ENCODE measurements at regions not wholly inside any gene's neighbourhood (a gene's known extent, or its start where the extent isn't known, plus 50 kb on each side); places are given as distances from the start of the nearest gene placed in this dataset.

- DNase-seq (ENCODE audit: low read depth), result no peak
- no peak for TF ChIP-seq CTCF (IDR thresholded peaks at IDR 0.05; ENCODE audit: control insufficient read depth, insufficient read depth, low read depth, low read length, missing control alignments)
- no peak overlapping the region for H3K4me3 ChIP-seq (ENCODE audit: control insufficient read depth, low read depth, low read length)
Observed at GRCh38 chr2:81073412-81073811, 768.9 kb upstream of the LRRTM1 start.

- no peak overlapping the region for H3K4me3 ChIP-seq (ENCODE audit: control insufficient read depth, low read depth, low read length)
- no peak for TF ChIP-seq CTCF (IDR thresholded peaks at IDR 0.05; ENCODE audit: control insufficient read depth, insufficient read depth, low read depth, low read length, missing control alignments)
- DNase-seq (ENCODE audit: low read depth), result no peak
Observed at GRCh38 chr2:81068144-81068543, 763.6 kb upstream of the LRRTM1 start.

GRCh38 chr2:81061016-81061415 is 756.5 kb upstream of the LRRTM1 start:
- no peak for TF ChIP-seq CTCF (IDR thresholded peaks at IDR 0.05; ENCODE audit: control insufficient read depth, insufficient read depth, low read depth, low read length, missing control alignments)
- DNase-seq (ENCODE audit: low read depth), result no peak
- H3K4me3 ChIP-seq (ENCODE audit: control insufficient read depth, low read depth, low read length), result no peak overlapping the region

GRCh38 chr2:81050580-81051095 is 746.1 kb upstream of the LRRTM1 start:
- DNase-seq (ENCODE audit: low read depth), result no peak
- no peak overlapping the region for H3K4me3 ChIP-seq (ENCODE audit: control insufficient read depth, low read depth, low read length)
- no peak for TF ChIP-seq CTCF (IDR thresholded peaks at IDR 0.05; ENCODE audit: control insufficient read depth, insufficient read depth, low read depth, low read length, missing control alignments)

GRCh38 chr2:81043681-81044080 is 739.1 kb upstream of the LRRTM1 start:
- no peak for DNase-seq (ENCODE audit: low read depth)
- TF ChIP-seq CTCF (IDR thresholded peaks at IDR 0.05; ENCODE audit: control insufficient read depth, insufficient read depth, low read depth, low read length, missing control alignments), result no peak
- H3K4me3 ChIP-seq (ENCODE audit: control insufficient read depth, low read depth, low read length), result no peak overlapping the region

- no peak for DNase-seq (ENCODE audit: low read depth)
- H3K4me3 ChIP-seq (ENCODE audit: control insufficient read depth, low read depth, low read length), result no peak overlapping the region
- no peak for TF ChIP-seq CTCF (IDR thresholded peaks at IDR 0.05; ENCODE audit: control insufficient read depth, insufficient read depth, low read depth, low read length, missing control alignments)
Observed at GRCh38 chr2:81007104-81007503, 702.6 kb upstream of the LRRTM1 start.

GRCh38 chr2:81002906-81003305 is 698.4 kb upstream of the LRRTM1 start:
- DNase-seq (ENCODE audit: low read depth), result no peak
- no peak overlapping the region for H3K4me3 ChIP-seq (ENCODE audit: control insufficient read depth, low read depth, low read length)
- no peak for TF ChIP-seq CTCF (IDR thresholded peaks at IDR 0.05; ENCODE audit: control insufficient read depth, insufficient read depth, low read depth, low read length, missing control alignments)
